OCI-LY3 (cell line): ENCODE measurements at regions not wholly inside any gene's neighbourhood (a gene's known extent, or its start where the extent isn't known, plus 50 kb on each side); places are given as distances from the start of the nearest gene placed in this dataset.

Experiments
- H2AFZ ChIP-seq: fragments of 200-600, 300-600 bp; shearing (Covaris generic); 2 replicates; pipeline ENCODE4 v1.6.0; 2014; ENCODE audit warnings: antibody characterized with exemption, low read depth, low read length
- H3K27ac ChIP-seq: fragments of 200-600, 300-600 bp; sonication (generic); 2 replicates; pipeline ENCODE4 v1.5.1; 2014; ENCODE audit warnings: mild to moderate bottlenecking, low read length, moderate library complexity, mixed read lengths
- H3K27me3 ChIP-seq: fragments of 200-600, 300-600 bp; sonication (generic); 2 replicates; pipeline ENCODE4 v1.6.1; 2014; ENCODE audit warnings: low read depth, low read length, mixed read lengths
- H3K36me3 ChIP-seq: fragments of 200-600, 300-600 bp; sonication (generic); replicated peaks from 2 replicates; pipeline ENCODE3; 2014; ENCODE audit warnings: low read depth, low read length, mixed read lengths
- H3K4me1 ChIP-seq: fragments of 300-600, 200-600 bp; sonication (generic); 2 replicates; pipeline ENCODE4 v1.6.1; 2014; ENCODE audit warnings: low read length, mixed read lengths
- H3K4me2 ChIP-seq: fragments of 200-600, 300-600 bp; sonication (generic); 2 replicates; pipeline ENCODE4 v1.6.1; 2014; ENCODE audit warnings: low read length, mixed read lengths
- H3K4me3 ChIP-seq: fragments of 300-600, 200-600 bp; sonication (generic); 2 replicates; pipeline ENCODE4 v1.5.1; 2014; ENCODE audit warnings: antibody characterized with exemption, mild to moderate bottlenecking, low read length, moderate library complexity
- H3K79me2 ChIP-seq: fragments of 300-600, 200-600 bp; shearing (Covaris generic); 2 replicates; pipeline ENCODE4 v1.6.1; 2014; ENCODE audit warnings: mild to moderate bottlenecking, low read length, mixed read lengths
- H3K9ac ChIP-seq: fragments of 300-600, 200-600 bp; shearing (Covaris generic); 2 replicates; pipeline ENCODE4 v1.6.0; 2014; ENCODE audit warnings: mild to moderate bottlenecking, low read length, moderate library complexity
- H3K9me3 ChIP-seq: fragments of 200-600, 300-600 bp; shearing (Covaris generic); 2 replicates; pipeline ENCODE4 v1.6.1; 2014; ENCODE audit warnings: low read length, mixed read lengths; ENCODE audit not compliant: insufficient read depth
- H4K20me1 ChIP-seq: fragments of 200-600, 300-600 bp; sonication (generic); 2 replicates; pipeline ENCODE4 v1.6.1; 2016; ENCODE audit warnings: low read length, mixed read lengths; ENCODE audit not compliant: insufficient read depth
- EZH2phosphoT487 ChIP-seq: fragments of 200-600 bp; shearing (Covaris generic); IDR thresholded peaks from 2 replicates; pipeline ENCODE4 v1.6.1; 2018; ENCODE audit warnings: antibody characterized with exemption, mixed run types, low read depth
- TF ChIP-seq, protein P1 (sequence below): fragments of 200-600, 300-600 bp; sonication (generic); IDR thresholded peaks from 2 replicates; pipeline ENCODE4 v1.5.1; 2014; ENCODE audit warnings: antibody characterized with exemption, low read length, low read depth

DNA sequence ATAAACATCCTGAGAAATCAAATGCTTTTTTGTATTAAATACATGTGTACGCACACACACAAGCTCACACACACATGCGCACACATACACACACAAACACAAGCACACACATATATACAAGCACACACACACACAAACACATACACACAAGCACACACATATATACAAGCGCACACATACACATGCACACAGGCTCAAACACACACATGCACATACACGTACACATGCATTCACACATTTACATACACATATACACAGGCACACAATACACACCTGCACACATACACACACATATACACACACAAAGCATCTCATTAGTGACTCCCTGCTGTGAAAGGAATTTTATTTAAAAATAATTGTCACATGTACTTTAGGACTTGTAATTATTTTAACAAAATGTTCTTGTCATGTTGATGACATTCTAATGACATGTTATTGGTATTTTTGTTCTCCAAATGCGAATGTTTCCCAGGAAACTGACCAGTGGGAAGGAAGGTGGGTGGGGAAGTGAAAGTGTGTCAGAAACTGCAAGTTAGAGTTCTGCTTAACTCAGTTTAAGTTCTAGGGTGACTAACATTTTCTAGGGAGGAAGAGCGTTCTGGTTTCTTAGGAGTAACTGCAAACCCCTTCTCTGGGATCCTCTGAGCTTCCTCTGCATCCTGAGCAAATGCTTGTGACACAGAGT is 113.9 kb upstream of the ZNF217 start:
- Histone ChIP-seq H3K4me2 (peak overlapping the region; percentile 64), H4K20me1 (no peaks in the 10 kb centered on the region), H3K27me3 (peaks cover 9% of the 10 kb centered on the region; the same call in 1 of the 2 replicates), H3K9ac (peak overlapping the region; percentile 3; the same call in 1 of the 2 replicates), H3K4me1 (peaks cover 28% of the 10 kb centered on the region), H3K4me3 (peak overlapping the region; percentile 49), H2AFZ (0 out of 2 replicates have a peak overlapping the region, but pooled peaks have one; percentile 44), H3K9me3 (no peaks in the 10 kb centered on the region), H3K79me2 (no peaks in the 10 kb centered on the region), H3K36me3 (no peaks in the 10 kb centered on the region), H3K27ac (peak overlapping the region; percentile 46)
- no peak for TF ChIP-seq EZH2phosphoT487

DNA sequence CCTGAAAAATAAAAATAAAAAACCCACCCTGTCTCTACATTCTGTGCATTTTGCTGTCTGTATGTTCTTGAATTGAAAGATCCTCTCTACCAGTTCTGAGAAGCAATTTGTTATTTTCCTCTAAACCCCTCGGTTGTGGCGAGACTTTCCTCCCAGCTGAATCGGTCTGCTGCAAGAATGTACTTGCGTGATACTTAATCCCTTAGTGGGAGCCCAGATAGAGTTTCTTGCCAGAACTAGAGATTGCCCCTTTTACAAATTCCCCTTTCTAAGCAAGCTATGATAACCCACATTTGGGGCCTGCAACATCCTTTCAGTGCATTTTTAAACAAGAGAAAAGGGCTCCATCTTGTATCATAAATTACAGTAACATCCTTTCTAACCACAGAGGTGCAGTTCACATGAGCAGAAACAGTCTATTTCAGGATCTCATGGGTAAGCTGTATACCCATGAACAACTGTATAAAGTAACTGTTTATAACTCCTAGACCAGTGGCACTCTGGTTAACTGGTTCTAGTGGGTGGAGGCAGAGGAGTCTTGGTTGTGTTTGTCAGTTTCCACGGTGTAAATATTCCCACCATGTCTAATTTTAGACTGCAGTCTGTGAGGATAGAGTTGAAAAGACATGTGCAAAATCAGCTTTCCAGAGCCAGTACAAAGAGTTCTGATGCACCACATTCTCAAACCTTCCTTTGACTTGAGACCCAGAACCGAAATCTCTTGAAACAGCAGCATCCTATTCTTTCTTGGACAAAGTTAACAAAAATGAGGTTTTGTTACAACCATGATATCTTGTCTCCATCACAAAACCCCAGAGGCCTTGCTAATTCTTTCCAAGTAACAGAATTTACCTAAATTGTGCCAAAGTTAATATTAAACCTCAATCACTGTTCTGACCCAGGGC is 113.1 kb upstream of the ZNF217 start:
- no peaks in the 10 kb centered on the region for H4K20me1 ChIP-seq
- H3K9ac ChIP-seq = no peak overlapping the region
- H3K4me3 ChIP-seq = no peak overlapping the region
- H2AFZ ChIP-seq = 0 out of 2 replicates have a peak overlapping the region, but pooled peaks have one; percentile 13
- H3K27me3 ChIP-seq = peaks cover 1% of the 10 kb centered on the region; the same call in 1 of the 2 replicates
- no peaks in the 10 kb centered on the region for H3K36me3 ChIP-seq
- H3K79me2 ChIP-seq = no peaks in the 10 kb centered on the region
- TF ChIP-seq EZH2phosphoT487 = no peak
- TF ChIP-seq, protein P1, sequence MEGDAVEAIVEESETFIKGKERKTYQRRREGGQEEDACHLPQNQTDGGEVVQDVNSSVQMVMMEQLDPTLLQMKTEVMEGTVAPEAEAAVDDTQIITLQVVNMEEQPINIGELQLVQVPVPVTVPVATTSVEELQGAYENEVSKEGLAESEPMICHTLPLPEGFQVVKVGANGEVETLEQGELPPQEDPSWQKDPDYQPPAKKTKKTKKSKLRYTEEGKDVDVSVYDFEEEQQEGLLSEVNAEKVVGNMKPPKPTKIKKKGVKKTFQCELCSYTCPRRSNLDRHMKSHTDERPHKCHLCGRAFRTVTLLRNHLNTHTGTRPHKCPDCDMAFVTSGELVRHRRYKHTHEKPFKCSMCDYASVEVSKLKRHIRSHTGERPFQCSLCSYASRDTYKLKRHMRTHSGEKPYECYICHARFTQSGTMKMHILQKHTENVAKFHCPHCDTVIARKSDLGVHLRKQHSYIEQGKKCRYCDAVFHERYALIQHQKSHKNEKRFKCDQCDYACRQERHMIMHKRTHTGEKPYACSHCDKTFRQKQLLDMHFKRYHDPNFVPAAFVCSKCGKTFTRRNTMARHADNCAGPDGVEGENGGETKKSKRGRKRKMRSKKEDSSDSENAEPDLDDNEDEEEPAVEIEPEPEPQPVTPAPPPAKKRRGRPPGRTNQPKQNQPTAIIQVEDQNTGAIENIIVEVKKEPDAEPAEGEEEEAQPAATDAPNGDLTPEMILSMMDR = no peak
- H3K4me2 ChIP-seq = no peak overlapping the region
- peaks cover 28% of the 10 kb centered on the region for H3K4me1 ChIP-seq
- H3K9me3 ChIP-seq = no peaks in the 10 kb centered on the region
- H3K27ac ChIP-seq = no peak overlapping the region

DNA sequence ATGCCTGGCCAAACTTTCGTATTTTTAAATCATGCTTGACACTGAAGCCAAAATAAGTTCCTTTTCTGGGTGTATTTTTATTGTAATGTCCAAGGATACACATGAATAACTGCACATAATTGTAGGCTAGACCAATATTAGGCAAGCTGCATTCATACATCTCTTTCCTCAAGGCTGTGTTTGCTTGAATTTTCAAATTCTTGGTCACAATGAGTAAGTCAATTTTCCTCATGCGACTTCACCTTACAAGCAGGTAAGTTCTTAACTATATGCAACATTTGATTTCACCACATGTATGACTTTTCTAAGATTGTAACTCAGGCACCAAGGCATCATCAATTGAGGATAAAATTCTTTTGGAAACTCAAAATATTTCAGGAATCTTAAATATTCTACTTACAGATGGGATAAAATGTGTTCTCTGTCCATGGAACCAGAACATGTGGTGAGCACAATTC is 112.4 kb upstream of the ZNF217 start:
- no peaks in the 10 kb centered on the region for H3K27me3 ChIP-seq

GRCh38 chr20:53702617-53703016 is 109.0 kb upstream of the ZNF217 start:
- TF ChIP-seq, protein P1 = no peak
- TF ChIP-seq EZH2phosphoT487 = no peak
- no peaks in the 10 kb centered on the region for H3K79me2 ChIP-seq
- H3K27ac ChIP-seq = no peak overlapping the region
- no peaks in the 10 kb centered on the region for H3K36me3 ChIP-seq
- peaks cover 20% of the 10 kb centered on the region for H3K4me1 ChIP-seq
- H3K4me2 ChIP-seq = no peak overlapping the region
- no peak overlapping the region for H3K4me3 ChIP-seq
- H3K9me3 ChIP-seq = no peaks in the 10 kb centered on the region
- H3K27me3 ChIP-seq = peaks cover 4% of the 10 kb centered on the region; the same call in 1 of the 2 replicates
- H3K9ac ChIP-seq = no peak overlapping the region
- H4K20me1 ChIP-seq = no peaks in the 10 kb centered on the region
- no peak overlapping the region for H2AFZ ChIP-seq

More for the DNA sequence above, 112.4 kb upstream of the ZNF217 start:
- Histone ChIP-seq H3K4me1 (peaks cover 28% of the 10 kb centered on the region), H3K4me3 (no peak overlapping the region), H3K36me3 (no peaks in the 10 kb centered on the region), H2AFZ (no peak overlapping the region), H3K4me2 (no peak overlapping the region), H3K9me3 (no peaks in the 10 kb centered on the region), H3K9ac (no peak overlapping the region), H3K79me2 (no peaks in the 10 kb centered on the region), H3K27ac (no peak overlapping the region), H4K20me1 (no peaks in the 10 kb centered on the region)
- TF ChIP-seq, protein P1 = no peak
- no peak for TF ChIP-seq EZH2phosphoT487
